HK-2 (cell line): ENCODE measurements at regions not wholly inside any gene's neighbourhood (a gene's known extent, or its start where the extent isn't known, plus 50 kb on each side); places are given as distances from the start of the nearest gene placed in this dataset.
"Not testable (repeated sequence)": the region's sequence is repeated elsewhere in the genome, so short reads cannot be mapped to it uniquely, and the experiment has no call there.

Source experiments
- DNase-seq: peaks from one replicate; pipeline ENCODE4 v3.0.0-alpha.2; 2018; ENCODE audit not compliant: unreplicated experiment

GRCh38 chr6:71722736-71723135 lies 163.6 kb upstream of the RIMS1 start:
- no peak for DNase-seq

- peak; percentile 2 for DNase-seq
Measured at GRCh38 chr6:71724456-71725125, 161.8 kb upstream of the RIMS1 start.

- no peak for DNase-seq
Measured at GRCh38 chr6:71725126-71725470, 161.3 kb upstream of the RIMS1 start.

- DNase-seq: no peak
Measured at GRCh38 chr6:71726121-71726520, 160.2 kb upstream of the RIMS1 start.

- DNase-seq: no peak
Measured at GRCh38 chr6:71727632-71728294, 158.6 kb upstream of the RIMS1 start.

GRCh38 chr6:71730284-71730683 lies 156.1 kb upstream of the RIMS1 start:
- DNase-seq: no peak

- DNase-seq: no peak
Measured at GRCh38 chr6:71733970-71734899, 152.1 kb upstream of the RIMS1 start.

GRCh38 chr6:71737953-71738352 lies 148.4 kb upstream of the RIMS1 start:
- DNase-seq: no peak

GRCh38 chr6:71745525-71745924 lies 140.8 kb upstream of the RIMS1 start:
- DNase-seq: no peak

GRCh38 chr6:71766146-71766760 lies 120.1 kb upstream of the RIMS1 start:
- no peak for DNase-seq

- no peak for DNase-seq
Measured at GRCh38 chr6:71766796-71767195, 119.6 kb upstream of the RIMS1 start.

GRCh38 chr6:71768356-71768755 lies 118.0 kb upstream of the RIMS1 start:
- no peak for DNase-seq

GRCh38 chr6:71808865-71809264 lies 77.5 kb upstream of the RIMS1 start:
- no peak for DNase-seq

GRCh38 chr6:71810880-71811279 lies 75.5 kb upstream of the RIMS1 start:
- no peak for DNase-seq

- DNase-seq: no peak
Measured at GRCh38 chr6:71822625-71823024, 63.7 kb upstream of the RIMS1 start.

- DNase-seq: not testable (repeated sequence)
Measured at GRCh38 chr6:71832110-71832764, 54.1 kb upstream of the RIMS1 start.
